Loucy (cell line): ENCODE measurements at regions not wholly inside any gene's neighbourhood (a gene's known extent, or its start where the extent isn't known, plus 50 kb on each side); places are given as distances from the start of the nearest gene placed in this dataset.

Experiments used
- EZH2phosphoT487 ChIP-seq: fragments of 200-600 bp; IDR thresholded peaks from 2 replicates; pipeline ENCODE4 v1.6.1; 2018; ENCODE audit warnings: antibody characterized with exemption, mild to moderate bottlenecking, moderate library complexity, borderline replicate concordance
- TF ChIP-seq, protein P1 (sequence below): fragments of 200-600 bp; sonication (generic); conservative IDR thresholded peaks from 2 replicates; pipeline ENCODE4 v1.5.1; 2014; ENCODE audit warnings: mild to moderate bottlenecking, antibody characterized with exemption, low read length

- TF ChIP-seq, protein P1, sequence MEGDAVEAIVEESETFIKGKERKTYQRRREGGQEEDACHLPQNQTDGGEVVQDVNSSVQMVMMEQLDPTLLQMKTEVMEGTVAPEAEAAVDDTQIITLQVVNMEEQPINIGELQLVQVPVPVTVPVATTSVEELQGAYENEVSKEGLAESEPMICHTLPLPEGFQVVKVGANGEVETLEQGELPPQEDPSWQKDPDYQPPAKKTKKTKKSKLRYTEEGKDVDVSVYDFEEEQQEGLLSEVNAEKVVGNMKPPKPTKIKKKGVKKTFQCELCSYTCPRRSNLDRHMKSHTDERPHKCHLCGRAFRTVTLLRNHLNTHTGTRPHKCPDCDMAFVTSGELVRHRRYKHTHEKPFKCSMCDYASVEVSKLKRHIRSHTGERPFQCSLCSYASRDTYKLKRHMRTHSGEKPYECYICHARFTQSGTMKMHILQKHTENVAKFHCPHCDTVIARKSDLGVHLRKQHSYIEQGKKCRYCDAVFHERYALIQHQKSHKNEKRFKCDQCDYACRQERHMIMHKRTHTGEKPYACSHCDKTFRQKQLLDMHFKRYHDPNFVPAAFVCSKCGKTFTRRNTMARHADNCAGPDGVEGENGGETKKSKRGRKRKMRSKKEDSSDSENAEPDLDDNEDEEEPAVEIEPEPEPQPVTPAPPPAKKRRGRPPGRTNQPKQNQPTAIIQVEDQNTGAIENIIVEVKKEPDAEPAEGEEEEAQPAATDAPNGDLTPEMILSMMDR: no peak
- TF ChIP-seq EZH2phosphoT487: no peak
Measured at GRCh38 chr2:609449-609848, 67.8 kb downstream of the TMEM18 start.
